ENCODE measurements at regions not wholly inside any gene's neighbourhood (a gene's known extent, or its start where the extent isn't known, plus 50 kb on each side); places are given as distances from the start of the nearest gene placed in this dataset.

DNA sequence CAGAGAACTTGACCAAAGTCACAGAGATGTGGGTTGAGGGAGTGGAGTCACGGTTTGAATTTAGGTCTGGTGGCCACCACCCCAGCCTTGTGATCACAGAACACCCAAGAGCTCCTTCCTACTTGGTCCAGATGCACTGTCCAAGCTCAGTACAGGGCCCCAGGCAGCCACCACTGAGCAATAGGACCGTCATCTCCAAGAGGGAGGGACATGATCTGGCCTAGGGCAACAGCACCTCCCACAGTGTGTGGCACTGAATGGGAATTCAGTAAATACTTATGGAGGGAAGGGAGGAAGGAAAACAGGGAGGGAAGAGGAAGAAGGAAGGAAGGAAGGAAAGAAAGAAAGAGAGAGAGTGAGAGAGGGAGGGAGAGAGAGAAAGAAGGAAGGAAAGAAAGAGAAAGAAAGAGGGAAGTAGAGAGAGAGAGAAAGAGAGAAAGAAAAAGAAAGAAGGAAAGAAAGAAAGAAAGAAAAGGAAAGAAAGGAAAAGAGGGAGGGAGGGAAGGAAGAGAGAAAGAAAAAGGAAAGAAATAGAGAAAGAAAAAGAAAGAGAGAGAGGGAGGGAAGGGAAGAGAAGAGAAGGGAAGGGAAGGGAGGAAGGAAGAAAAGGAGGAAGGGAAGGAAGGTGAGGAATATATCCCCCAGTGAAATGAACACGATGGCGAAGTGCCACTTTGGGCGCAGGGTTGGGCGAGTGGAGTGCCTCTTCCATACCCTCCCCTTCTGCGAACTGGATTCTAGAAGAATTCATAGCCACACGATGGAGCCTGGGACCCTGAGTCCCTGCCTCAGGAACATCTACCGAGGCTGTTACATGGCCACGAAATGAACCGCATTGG, 243.7 kb downstream of the TFAP2C start:
- H3K27me3 Mint-ChIP-seq (ENCODE audit: unreplicated experiment), result peaks cover 80% of the 10 kb centered on the region
- DNase-seq, result no peak
- intact Hi-C loops (cut with micrococcal nuclease; ENCODE audit: unreplicated experiment), result no loop called here
- H3K36me3 Mint-ChIP-seq (ENCODE audit: insufficient read depth, unreplicated experiment), result no peaks in the 10 kb centered on the region
- TF ChIP-seq, protein P1, sequence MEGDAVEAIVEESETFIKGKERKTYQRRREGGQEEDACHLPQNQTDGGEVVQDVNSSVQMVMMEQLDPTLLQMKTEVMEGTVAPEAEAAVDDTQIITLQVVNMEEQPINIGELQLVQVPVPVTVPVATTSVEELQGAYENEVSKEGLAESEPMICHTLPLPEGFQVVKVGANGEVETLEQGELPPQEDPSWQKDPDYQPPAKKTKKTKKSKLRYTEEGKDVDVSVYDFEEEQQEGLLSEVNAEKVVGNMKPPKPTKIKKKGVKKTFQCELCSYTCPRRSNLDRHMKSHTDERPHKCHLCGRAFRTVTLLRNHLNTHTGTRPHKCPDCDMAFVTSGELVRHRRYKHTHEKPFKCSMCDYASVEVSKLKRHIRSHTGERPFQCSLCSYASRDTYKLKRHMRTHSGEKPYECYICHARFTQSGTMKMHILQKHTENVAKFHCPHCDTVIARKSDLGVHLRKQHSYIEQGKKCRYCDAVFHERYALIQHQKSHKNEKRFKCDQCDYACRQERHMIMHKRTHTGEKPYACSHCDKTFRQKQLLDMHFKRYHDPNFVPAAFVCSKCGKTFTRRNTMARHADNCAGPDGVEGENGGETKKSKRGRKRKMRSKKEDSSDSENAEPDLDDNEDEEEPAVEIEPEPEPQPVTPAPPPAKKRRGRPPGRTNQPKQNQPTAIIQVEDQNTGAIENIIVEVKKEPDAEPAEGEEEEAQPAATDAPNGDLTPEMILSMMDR (IDR thresholded peaks at IDR 0.05; ENCODE audit: unreplicated experiment), result no peak
- BruUV-seq (replicated peaks), result no TSS peak
- no peak overlapping the region for H3K27ac Mint-ChIP-seq (ENCODE audit: unreplicated experiment)
- no peak overlapping the region for H3K4me3 Mint-ChIP-seq (ENCODE audit: low read depth, unreplicated experiment)
- CTCF ChIA-PET, result no interaction called here
- no peaks in the 10 kb centered on the region for H3K4me1 Mint-ChIP-seq (ENCODE audit: low read depth, unreplicated experiment)
- no peaks in the 10 kb centered on the region for H3K9me3 Mint-ChIP-seq (ENCODE audit: low read depth, unreplicated experiment)

DNA sequence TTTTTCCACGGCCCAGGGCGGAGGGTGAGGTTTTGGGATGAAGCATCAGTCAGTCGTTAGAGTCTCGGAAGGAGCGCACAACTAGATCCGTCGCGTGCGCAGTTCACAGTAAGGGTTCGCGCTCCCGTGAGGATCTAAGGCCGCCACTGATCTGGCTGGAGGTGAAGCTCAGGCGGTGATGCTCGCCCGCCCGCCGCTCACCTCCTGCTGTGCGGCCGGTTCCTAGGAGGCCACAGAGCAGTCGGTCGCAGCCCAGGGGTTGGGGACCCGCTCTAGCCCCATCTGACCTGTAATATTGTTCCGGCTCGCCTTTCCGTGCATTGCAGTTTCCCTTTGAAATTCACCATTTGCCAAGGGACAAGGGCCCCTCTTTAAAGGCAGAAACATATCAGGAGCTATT, 244.7 kb downstream of the TFAP2C start:
- no peak for DNase-seq
- no peaks in the 10 kb centered on the region for H3K4me1 Mint-ChIP-seq (ENCODE audit: low read depth, unreplicated experiment)
- no peaks in the 10 kb centered on the region for H3K9me3 Mint-ChIP-seq (ENCODE audit: low read depth, unreplicated experiment)
- H3K27me3 Mint-ChIP-seq (ENCODE audit: unreplicated experiment), result peaks cover 80% of the 10 kb centered on the region
- intact Hi-C loops (cut with micrococcal nuclease; ENCODE audit: unreplicated experiment), result no loop called here
- no TSS peak for BruUV-seq (replicated peaks)
- no peaks in the 10 kb centered on the region for H3K36me3 Mint-ChIP-seq (ENCODE audit: insufficient read depth, unreplicated experiment)
- H3K27ac Mint-ChIP-seq (ENCODE audit: unreplicated experiment), result no peak overlapping the region
- CTCF ChIA-PET, result no interaction called here
- H3K4me3 Mint-ChIP-seq (ENCODE audit: low read depth, unreplicated experiment), result no peak overlapping the region
- TF ChIP-seq, protein P1 (IDR thresholded peaks at IDR 0.05; ENCODE audit: unreplicated experiment), result no peak

DNA sequence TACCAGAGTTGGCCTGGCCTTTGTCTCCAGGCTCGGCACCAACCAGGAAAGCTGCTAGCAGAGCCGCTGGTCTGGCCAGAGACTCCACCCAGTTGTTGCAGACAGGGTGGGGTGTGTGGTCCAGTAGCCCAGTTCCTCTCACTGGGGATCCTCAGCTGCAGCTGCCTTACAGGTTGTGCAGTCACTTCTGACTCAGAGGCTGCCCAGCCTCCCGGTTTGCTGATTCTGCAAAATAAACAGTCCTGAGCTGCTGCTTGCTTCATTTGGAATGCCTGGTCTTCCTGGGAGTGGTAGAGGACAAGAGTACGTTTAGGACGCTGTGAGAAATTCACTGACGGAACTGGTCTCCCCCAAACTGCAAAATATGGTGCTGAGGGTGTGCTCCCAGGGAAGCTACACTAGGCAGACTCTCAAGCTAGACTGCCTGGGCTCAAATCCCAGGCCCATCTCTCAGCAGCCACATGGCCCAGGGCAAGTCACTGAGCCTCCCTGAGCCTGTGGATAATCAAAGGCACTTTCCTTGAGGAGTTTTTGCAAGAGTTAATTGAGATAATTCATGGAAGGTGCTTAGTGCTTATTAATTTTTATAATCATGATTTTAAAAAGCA, 246.1 kb downstream of the TFAP2C start:
- DNase-seq, result peak; percentile 56
- H3K36me3 Mint-ChIP-seq (ENCODE audit: insufficient read depth, unreplicated experiment), result no peaks in the 10 kb centered on the region
- no peaks in the 10 kb centered on the region for H3K9me3 Mint-ChIP-seq (ENCODE audit: low read depth, unreplicated experiment)
- no TSS peak for BruUV-seq (replicated peaks)
- H3K4me1 Mint-ChIP-seq (ENCODE audit: low read depth, unreplicated experiment), result no peaks in the 10 kb centered on the region
- peaks cover 75% of the 10 kb centered on the region for H3K27me3 Mint-ChIP-seq (ENCODE audit: unreplicated experiment)
- H3K4me3 Mint-ChIP-seq (ENCODE audit: low read depth, unreplicated experiment), result no peak overlapping the region
- H3K27ac Mint-ChIP-seq (ENCODE audit: unreplicated experiment), result no peak overlapping the region
- TF ChIP-seq, protein P1 (IDR thresholded peaks at IDR 0.05; ENCODE audit: unreplicated experiment), result no peak
- intact Hi-C loops (cut with micrococcal nuclease; ENCODE audit: unreplicated experiment), result no loop called here
- CTCF ChIA-PET, result no interaction called here

DNA sequence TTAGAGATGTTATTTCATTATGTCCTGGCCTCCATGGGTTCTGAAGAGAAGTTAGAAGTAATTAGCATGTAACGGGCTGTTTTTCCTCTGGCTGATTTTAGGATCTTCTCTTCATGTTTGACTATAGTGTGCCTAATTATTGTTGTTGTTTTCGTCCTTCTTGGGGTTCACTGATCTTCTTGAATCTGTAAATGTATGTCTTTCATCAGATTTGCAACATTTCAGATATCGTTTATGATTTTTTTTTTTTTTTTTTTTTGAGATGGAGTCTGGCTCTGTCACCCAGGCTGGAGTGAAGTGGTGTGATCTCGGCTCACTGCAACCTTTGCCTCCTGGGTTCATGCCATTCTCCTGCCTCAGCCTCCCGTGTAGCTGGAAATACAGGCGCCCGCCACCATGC, 246.7 kb downstream of the TFAP2C start:
- CTCF ChIA-PET, result interaction anchor here (0.7 kb wide), 1 partner anchor 12 kb away, joined by 5 read pairs; no protein-coding TSS in a partner anchor
- intact Hi-C loops (cut with micrococcal nuclease; ENCODE audit: unreplicated experiment), result no loop called here
- no peaks in the 10 kb centered on the region for H3K4me1 Mint-ChIP-seq (ENCODE audit: low read depth, unreplicated experiment)
- no peaks in the 10 kb centered on the region for H3K36me3 Mint-ChIP-seq (ENCODE audit: insufficient read depth, unreplicated experiment)
- no peaks in the 10 kb centered on the region for H3K9me3 Mint-ChIP-seq (ENCODE audit: low read depth, unreplicated experiment)
- peaks cover 75% of the 10 kb centered on the region for H3K27me3 Mint-ChIP-seq (ENCODE audit: unreplicated experiment)
- no peak for DNase-seq
- H3K4me3 Mint-ChIP-seq (ENCODE audit: low read depth, unreplicated experiment), result no peak overlapping the region
- TF ChIP-seq, protein P1 (IDR thresholded peaks at IDR 0.05; ENCODE audit: unreplicated experiment), result no peak
- no TSS peak for BruUV-seq (replicated peaks)
- H3K27ac Mint-ChIP-seq (ENCODE audit: unreplicated experiment), result no peak overlapping the region
